ENCODE measurements at regions not wholly inside any gene's neighbourhood (a gene's known extent, or its start where the extent isn't known, plus 50 kb on each side); places are given as distances from the start of the nearest gene placed in this dataset.

DNA sequence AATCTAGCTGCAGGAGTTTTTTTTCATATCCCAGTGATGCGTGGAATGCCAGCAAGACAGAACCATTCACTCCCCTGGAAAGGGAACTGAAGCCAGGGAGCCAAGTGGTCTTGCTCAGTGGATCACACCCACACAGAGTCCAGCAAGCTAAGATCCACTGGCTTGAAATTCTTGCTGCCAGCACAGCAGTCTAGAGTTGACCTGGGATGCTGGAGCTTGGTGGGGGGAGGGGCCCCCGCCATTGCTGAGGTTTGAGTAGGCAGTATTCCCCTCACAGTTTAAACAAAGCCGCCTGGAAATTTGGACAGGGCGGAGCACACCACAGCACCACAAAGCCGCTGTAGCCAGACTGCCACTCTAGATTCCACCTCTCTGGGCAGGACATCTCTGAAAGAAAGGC is 86.9 kb upstream of the STXBP6 start (continued):
- TF ChIP-seq, protein P1, sequence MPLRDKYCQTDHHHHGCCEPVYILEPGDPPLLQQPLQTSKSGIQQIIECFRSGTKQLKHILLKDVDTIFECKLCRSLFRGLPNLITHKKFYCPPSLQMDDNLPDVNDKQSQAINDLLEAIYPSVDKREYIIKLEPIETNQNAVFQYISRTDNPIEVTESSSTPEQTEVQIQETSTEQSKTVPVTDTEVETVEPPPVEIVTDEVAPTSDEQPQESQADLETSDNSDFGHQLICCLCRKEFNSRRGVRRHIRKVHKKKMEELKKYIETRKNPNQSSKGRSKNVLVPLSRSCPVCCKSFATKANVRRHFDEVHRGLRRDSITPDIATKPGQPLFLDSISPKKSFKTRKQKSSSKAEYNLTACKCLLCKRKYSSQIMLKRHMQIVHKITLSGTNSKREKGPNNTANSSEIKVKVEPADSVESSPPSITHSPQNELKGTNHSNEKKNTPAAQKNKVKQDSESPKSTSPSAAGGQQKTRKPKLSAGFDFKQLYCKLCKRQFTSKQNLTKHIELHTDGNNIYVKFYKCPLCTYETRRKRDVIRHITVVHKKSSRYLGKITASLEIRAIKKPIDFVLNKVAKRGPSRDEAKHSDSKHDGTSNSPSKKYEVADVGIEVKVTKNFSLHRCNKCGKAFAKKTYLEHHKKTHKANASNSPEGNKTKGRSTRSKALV (CRISPR knock-in tag; IDR thresholded peaks at IDR 0.05): no peak
- TF ChIP-seq HNRNPUL1 (IDR thresholded peaks at IDR 0.05; ENCODE audit: low read depth, low read length): no peak
- TF ChIP-seq ZNF552 (CRISPR knock-in tag; IDR thresholded peaks at IDR 0.05; ENCODE audit: borderline replicate concordance): no peak
- no peak for TF ChIP-seq TBL1XR1 (IDR thresholded peaks at IDR 0.05; ENCODE audit: borderline replicate concordance, low read length, partially characterized antibody)
- TF ChIP-seq POGZ (CRISPR knock-in tag; IDR thresholded peaks at IDR 0.05): no peak

GRCh38 chr14:25134184-25134583 is 84.2 kb upstream of the STXBP6 start:
- intact Hi-C loops (cut with micrococcal nuclease; ENCODE audit: unreplicated experiment): no loop called here
- no peaks in the 10 kb centered on the region for H3K36me3 ChIP-seq (replicated peaks in 1 of 2; ENCODE audit: control insufficient read depth in 1 of 2, insufficient read depth in 2 of 2, low read length in 2 of 2)
- no peaks in the 10 kb centered on the region for H3K79me2 ChIP-seq (ENCODE audit: insufficient read depth, low read length)
- in situ Hi-C loops (cut with HindIII; ENCODE audit: extremely low pct_ligation_motif_present, low pct_unique_long_range_greater_than_20kb): loop anchor here (5.0 kb wide), 2 partner anchors 327 to 397 kb away; no protein-coding TSS in a partner anchor
- no TSS peak for BruUV-seq (replicated peaks)
- peaks cover 0 to 8% of the 10 kb centered on the region in 2 experiments; a peak in 2 of 5 replicates for H3K27me3 ChIP-seq (ENCODE audit: control insufficient read depth in 1 of 2, insufficient read depth in 2 of 2, low read length in 2 of 2)
- H3K4me1 ChIP-seq (ENCODE audit: insufficient read depth, low read length): peaks cover 4% of the 10 kb centered on the region; the same call in 1 of the 2 replicates
- H3K27ac ChIP-seq (ENCODE audit: extremely low read length, insufficient read depth, low read length): no peak overlapping the region
- H4K20me1 ChIP-seq (ENCODE audit: insufficient read depth, low read length): no peaks in the 10 kb centered on the region
- no peak overlapping the region for H2AFZ ChIP-seq (ENCODE audit: low read length)
- POLR2A ChIA-PET: interaction anchor here (3.7 kb wide), 1 partner anchor 327 kb away, joined by 13 read pairs; no protein-coding TSS in a partner anchor
- FAIRE-seq (no peak), ATAC-seq (no peak), DNase-seq (ENCODE audit: low spot score) (no peak)
- H3K4me2 ChIP-seq (ENCODE audit: low read depth, low read length): no peak overlapping the region
- CTCF ChIA-PET (ENCODE audit: low intra/inter-chr PET ratio, low total read pairs): interaction anchor here (1.4 to 5.7 kb wide), 4 partner anchors 17 to 423 kb away, joined by 3 to 94 read pairs (median 65); no protein-coding TSS in a partner anchor
- 48% methylated on average over 5 of the region's 5 CpGs for WGBS (ENCODE audit: low lambda C conversion rate)
- no peak overlapping the region for H3K4me3 ChIP-seq (replicated peaks in 1 of 3; ENCODE audit: insufficient read depth in 1 of 3, low read depth in 2 of 3, low read length in 3 of 3)
- no peak overlapping the region for H3K9ac ChIP-seq (ENCODE audit: insufficient read depth, low read depth, low read length)
- no peaks in the 10 kb centered on the region for H3K9me3 ChIP-seq (ENCODE audit: low read length)
- TF ChIP-seq BATF2 (CRISPR knock-in tag; IDR thresholded peaks at IDR 0.05) (no peak), RFXAP (CRISPR knock-in tag; IDR thresholded peaks at IDR 0.05; ENCODE audit: borderline replicate concordance) (no peak), DNMT1 (CRISPR knock-in tag; IDR thresholded peaks at IDR 0.05) (no peak), ZNF225 (CRISPR knock-in tag; IDR thresholded peaks at IDR 0.05) (peak; percentile 50; the same call in 1 of the 2 replicates)

Data from HepG2 (cell line).